Hepatocyte (in vitro differentiated cells): ENCODE measurements at regions not wholly inside any gene's neighbourhood (a gene's known extent, or its start where the extent isn't known, plus 50 kb on each side); places are given as distances from the start of the nearest gene placed in this dataset.

ENCODE experiments used
- DNase-seq: peaks from one replicate; pipeline ENCODE4 v3.0.0-alpha.2; 2016; ENCODE audit warnings: low spot score
- H2AFZ ChIP-seq: fragments of 200-600 bp; sonication (generic); 2 replicates; pipeline ENCODE4 v1.6.0; 2016; ENCODE audit warnings: antibody characterized with exemption, mild to moderate bottlenecking
- H3K27ac ChIP-seq: fragments of 200-600 bp; sonication (generic); 2 replicates; pipeline ENCODE4 v1.5.1; 2016; ENCODE audit warnings: mild to moderate bottlenecking
- H3K27me3 ChIP-seq: fragments of 200-600 bp; sonication (generic); 2 replicates; pipeline ENCODE4 v1.6.1; 2016
- H3K36me3 ChIP-seq: fragments of 200-600 bp; sonication (generic); replicated peaks from 2 replicates; pipeline ENCODE4 v1.5.1; 2016; ENCODE audit warnings: low read depth; ENCODE audit not compliant: insufficient read depth
- H3K4me1 ChIP-seq: fragments of 200-600 bp; sonication (generic); 2 replicates; pipeline ENCODE4 v1.5.1; 2016; ENCODE audit warnings: mild to moderate bottlenecking, moderate library complexity; ENCODE audit not compliant: insufficient read depth
- H3K4me2 ChIP-seq: fragments of 200-600 bp; sonication (generic); 2 replicates; pipeline ENCODE4 v1.6.0; 2016
- H3K4me3 ChIP-seq: fragments of 200-600 bp; sonication (generic); 2 replicates; pipeline ENCODE4 v1.5.1; 2016; ENCODE audit warnings: mild to moderate bottlenecking
- H3K79me2 ChIP-seq: fragments of 200-600 bp; sonication (generic); 2 replicates; pipeline ENCODE4 v1.6.0; 2017; ENCODE audit warnings: mild to moderate bottlenecking
- H3K9me2 ChIP-seq: fragments of 200-600 bp; sonication (generic); replicated peaks from 2 replicates; pipeline ENCODE4 v1.6.0; 2017; ENCODE audit warnings: mild to moderate bottlenecking; ENCODE audit not compliant: insufficient read depth
- H3K9me3 ChIP-seq: fragments of 200-600 bp; sonication (generic); 2 replicates; pipeline ENCODE4 v1.5.1; 2016; ENCODE audit warnings: low read depth, mild to moderate bottlenecking
- H4K20me1 ChIP-seq: fragments of 200-600 bp; sonication (generic); 2 replicates; pipeline ENCODE4 v1.6.0; 2016; ENCODE audit warnings: mild to moderate bottlenecking; ENCODE audit not compliant: insufficient read depth, poor library complexity, severe bottlenecking
- EZH2 ChIP-seq: fragments of 200-600 bp; sonication (generic); IDR thresholded peaks from 2 replicates; pipeline ENCODE4 v1.6.1; 2016; ENCODE audit warnings: antibody characterized with exemption, mild to moderate bottlenecking, borderline replicate concordance
- EZH2phosphoT487 ChIP-seq: fragments of 200-600 bp; sonication (generic); IDR thresholded peaks from one replicate; pipeline ENCODE4 v1.6.1; 2018; ENCODE audit warnings: antibody characterized with exemption, mild to moderate bottlenecking, low read depth, moderate library complexity; ENCODE audit not compliant: unreplicated experiment, severe bottlenecking
- WGBS: methylation state at CpG from one replicate; pipeline ENCODE4 v1.1.6; 2016; ENCODE audit warnings: low lambda C conversion rate; ENCODE audit errors: missing lambda C conversion rate; 5-methylcytosine and 5-hydroxymethylcytosine counted together
- TF ChIP-seq, protein P1 (sequence below): fragments of 200-600 bp; sonication (generic); IDR thresholded peaks from 2 replicates; pipeline ENCODE4 v1.5.1; 2016; ENCODE audit warnings: antibody characterized with exemption, mild to moderate bottlenecking; ENCODE audit not compliant: poor library complexity

GRCh38 chr4:11603591-11604194, 175.0 kb upstream of the HS3ST1 start:
- H3K27ac ChIP-seq: no peak overlapping the region

DNA sequence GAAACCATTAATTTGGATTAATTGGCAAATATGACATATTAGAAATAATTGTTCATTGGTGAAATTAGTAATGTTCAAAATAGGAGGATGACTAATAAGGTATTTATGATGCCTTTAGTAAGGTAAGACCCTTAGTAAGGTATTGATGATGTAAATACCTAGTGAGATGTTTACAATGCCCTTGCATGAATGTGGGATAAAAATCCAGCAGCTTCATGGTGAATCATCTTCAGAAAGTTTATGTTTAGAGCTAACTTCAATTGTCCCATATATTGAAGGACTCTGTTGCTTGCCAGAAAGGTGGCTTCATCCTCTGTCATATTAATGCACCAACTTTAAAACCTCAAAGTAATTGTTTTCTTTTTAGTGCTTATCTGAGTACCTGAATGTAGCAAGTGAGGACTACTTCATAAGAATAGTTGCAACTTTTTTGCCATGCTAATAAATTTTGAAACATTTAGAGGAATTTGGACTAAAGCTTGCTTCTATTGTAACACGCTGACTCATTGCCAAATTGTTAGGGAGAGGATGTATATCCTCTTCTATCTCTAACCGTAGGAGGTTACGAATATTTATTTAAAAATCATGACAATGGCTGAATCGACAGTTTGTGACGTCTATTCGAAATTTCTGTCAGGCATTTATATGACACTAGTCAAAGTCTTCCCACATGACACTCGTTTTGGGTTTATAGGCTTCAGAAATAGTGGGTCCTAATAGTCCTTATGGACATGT, 174.1 kb upstream of the HS3ST1 start:
- no peak overlapping the region for H3K27ac ChIP-seq
- H2AFZ ChIP-seq: no peak overlapping the region
- WGBS: 71% methylated on average over 7 of the region's 7 CpGs
- no peak for DNase-seq
- H4K20me1 ChIP-seq: no peaks in the 10 kb centered on the region
- no peaks in the 10 kb centered on the region for H3K36me3 ChIP-seq
- TF ChIP-seq EZH2: no peak
- H3K4me3 ChIP-seq: no peak overlapping the region
- H3K4me2 ChIP-seq: no peak overlapping the region
- no peaks in the 10 kb centered on the region for H3K9me3 ChIP-seq
- no peaks in the 10 kb centered on the region for H3K9me2 ChIP-seq
- no peaks in the 10 kb centered on the region for H3K79me2 ChIP-seq
- no peaks in the 10 kb centered on the region for H3K27me3 ChIP-seq
- no peaks in the 10 kb centered on the region for H3K4me1 ChIP-seq

More at GRCh38 chr4:11603591-11604194, 175.0 kb upstream of the HS3ST1 start:
- H3K79me2 ChIP-seq: no peaks in the 10 kb centered on the region
- H3K9me2 ChIP-seq: no peaks in the 10 kb centered on the region
- H2AFZ ChIP-seq: no peak overlapping the region
- TF ChIP-seq EZH2 (no peak), EZH2phosphoT487 (no peak)
- TF ChIP-seq, protein P1, sequence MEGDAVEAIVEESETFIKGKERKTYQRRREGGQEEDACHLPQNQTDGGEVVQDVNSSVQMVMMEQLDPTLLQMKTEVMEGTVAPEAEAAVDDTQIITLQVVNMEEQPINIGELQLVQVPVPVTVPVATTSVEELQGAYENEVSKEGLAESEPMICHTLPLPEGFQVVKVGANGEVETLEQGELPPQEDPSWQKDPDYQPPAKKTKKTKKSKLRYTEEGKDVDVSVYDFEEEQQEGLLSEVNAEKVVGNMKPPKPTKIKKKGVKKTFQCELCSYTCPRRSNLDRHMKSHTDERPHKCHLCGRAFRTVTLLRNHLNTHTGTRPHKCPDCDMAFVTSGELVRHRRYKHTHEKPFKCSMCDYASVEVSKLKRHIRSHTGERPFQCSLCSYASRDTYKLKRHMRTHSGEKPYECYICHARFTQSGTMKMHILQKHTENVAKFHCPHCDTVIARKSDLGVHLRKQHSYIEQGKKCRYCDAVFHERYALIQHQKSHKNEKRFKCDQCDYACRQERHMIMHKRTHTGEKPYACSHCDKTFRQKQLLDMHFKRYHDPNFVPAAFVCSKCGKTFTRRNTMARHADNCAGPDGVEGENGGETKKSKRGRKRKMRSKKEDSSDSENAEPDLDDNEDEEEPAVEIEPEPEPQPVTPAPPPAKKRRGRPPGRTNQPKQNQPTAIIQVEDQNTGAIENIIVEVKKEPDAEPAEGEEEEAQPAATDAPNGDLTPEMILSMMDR: no peak
- H3K27me3 ChIP-seq: no peaks in the 10 kb centered on the region
- no peaks in the 10 kb centered on the region for H3K9me3 ChIP-seq
- 88% methylated on average over 6 of the region's 6 CpGs for WGBS
- DNase-seq: no peak
- H3K4me2 ChIP-seq: no peak overlapping the region
- no peaks in the 10 kb centered on the region for H4K20me1 ChIP-seq
- H3K36me3 ChIP-seq: no peaks in the 10 kb centered on the region
- H3K4me3 ChIP-seq: no peak overlapping the region
- no peaks in the 10 kb centered on the region for H3K4me1 ChIP-seq

GRCh38 chr4:11599064-11599463, 170.4 kb upstream of the HS3ST1 start:
- Histone ChIP-seq H2AFZ (no peak overlapping the region), H3K4me1 (no peaks in the 10 kb centered on the region), H3K79me2 (no peaks in the 10 kb centered on the region), H3K36me3 (no peaks in the 10 kb centered on the region), H3K27ac (no peak overlapping the region), H3K4me3 (no peak overlapping the region), H3K27me3 (no peaks in the 10 kb centered on the region), H3K4me2 (no peak overlapping the region), H4K20me1 (no peaks in the 10 kb centered on the region), H3K9me2 (no peaks in the 10 kb centered on the region), H3K9me3 (no peaks in the 10 kb centered on the region)
- no peak for DNase-seq
- TF ChIP-seq, protein P1: no peak
- TF ChIP-seq EZH2phosphoT487: no peak
- WGBS: 0% methylated on average over 1 of the region's 1 CpG

GRCh38 chr4:11598591-11598990, 169.9 kb upstream of the HS3ST1 start:
- H3K9me2 ChIP-seq: no peaks in the 10 kb centered on the region
- H3K79me2 ChIP-seq: no peaks in the 10 kb centered on the region
- TF ChIP-seq, protein P1: no peak
- no peak for TF ChIP-seq EZH2phosphoT487
- no peak for TF ChIP-seq EZH2
- H3K27ac ChIP-seq: no peak overlapping the region
- H3K9me3 ChIP-seq: no peaks in the 10 kb centered on the region
- H4K20me1 ChIP-seq: no peaks in the 10 kb centered on the region
- DNase-seq: no peak
- H2AFZ ChIP-seq: no peak overlapping the region
- H3K36me3 ChIP-seq: no peaks in the 10 kb centered on the region
- no peaks in the 10 kb centered on the region for H3K4me1 ChIP-seq
- 93% methylated on average over 4 of the region's 4 CpGs for WGBS
- no peak overlapping the region for H3K4me3 ChIP-seq
- no peak overlapping the region for H3K4me2 ChIP-seq
- no peaks in the 10 kb centered on the region for H3K27me3 ChIP-seq
